ENCODE measurements at regions not wholly inside any gene's neighbourhood (a gene's known extent, or its start where the extent isn't known, plus 50 kb on each side); places are given as distances from the start of the nearest gene placed in this dataset.

- no peak for TF ChIP-seq TAF1 (IDR thresholded peaks at IDR 0.05; ENCODE audit: borderline replicate concordance, insufficient read depth, low read length)
- no peak for TF ChIP-seq REST (IDR thresholded peaks at IDR 0.05; ENCODE audit: insufficient read depth in 1 of 2, low read depth in 2 of 2, low read length in 2 of 2)
- no peak for TF ChIP-seq POLR2AphosphoS5 (IDR thresholded peaks at IDR 0.05; ENCODE audit: low read depth, low read length)
- TF ChIP-seq FOXP2 (optimal IDR thresholded peaks at IDR 0.05; ENCODE audit: borderline replicate concordance, extremely low read depth, extremely low read length, insufficient read depth), result no peak
- no peak for TF ChIP-seq SIN3A (IDR thresholded peaks at IDR 0.05; ENCODE audit: borderline replicate concordance, insufficient read depth, low read length)
Observed at GRCh38 chr7:67455508-67455907, 458.9 kb downstream of the TYW1 start.

Data from PFSK-1 (cell line).